ENCODE measurements at regions not wholly inside any gene's neighbourhood (a gene's known extent, or its start where the extent isn't known, plus 50 kb on each side); places are given as distances from the start of the nearest gene placed in this dataset.

DNA sequence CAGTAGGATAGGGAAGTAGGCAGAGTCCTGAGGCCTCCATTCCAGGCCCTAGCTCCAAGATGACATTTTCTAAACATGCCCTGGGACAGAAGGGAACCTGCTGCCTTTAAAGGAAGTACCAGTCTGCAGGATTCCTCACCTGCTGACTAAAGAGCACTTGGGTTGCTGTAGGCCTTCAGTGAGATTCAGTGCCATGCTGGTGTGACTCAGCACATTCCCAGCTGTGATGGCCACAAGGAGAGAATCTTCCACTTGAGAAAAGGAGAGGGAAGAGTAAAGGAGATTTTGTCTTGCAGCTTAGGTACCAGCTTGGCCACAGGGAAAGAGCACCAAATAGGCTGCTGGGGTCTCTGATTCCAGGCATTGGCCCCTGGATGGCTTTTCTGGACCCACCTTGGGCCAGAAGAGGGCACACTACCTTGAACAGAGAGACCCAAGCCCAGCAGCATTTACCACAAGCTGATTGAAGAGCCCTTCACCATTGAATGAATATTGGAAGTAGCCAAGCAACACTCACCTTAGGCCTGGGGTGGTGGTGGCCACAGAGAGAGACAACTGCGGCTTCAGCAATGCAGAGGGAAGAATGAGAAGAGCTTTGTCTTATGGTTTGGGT is 498.3 kb downstream of the KCNH5 start:
- no peak for DNase-seq (ENCODE audit: low read depth)

DNA sequence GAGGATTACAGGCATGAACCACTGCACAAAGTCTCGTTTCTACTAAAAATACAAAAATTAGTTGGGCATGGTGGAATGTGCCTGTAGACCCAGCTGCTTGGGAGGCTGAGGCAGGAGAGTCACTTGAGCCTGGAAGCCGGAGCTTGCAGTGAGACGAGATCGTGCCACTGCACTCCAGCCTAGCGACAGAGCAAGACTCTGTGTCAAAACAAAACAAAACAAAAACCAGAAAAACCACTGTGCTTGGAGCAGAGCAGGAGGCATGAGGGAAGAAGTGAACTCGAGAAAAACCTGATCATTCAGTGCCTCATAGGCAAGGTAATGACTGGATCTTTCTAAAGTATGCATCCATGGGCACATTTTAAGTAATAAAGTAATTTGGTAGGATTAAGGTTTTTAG is 487.8 kb downstream of the KCNH5 start:
- no peak for DNase-seq (ENCODE audit: low read depth)

DNA sequence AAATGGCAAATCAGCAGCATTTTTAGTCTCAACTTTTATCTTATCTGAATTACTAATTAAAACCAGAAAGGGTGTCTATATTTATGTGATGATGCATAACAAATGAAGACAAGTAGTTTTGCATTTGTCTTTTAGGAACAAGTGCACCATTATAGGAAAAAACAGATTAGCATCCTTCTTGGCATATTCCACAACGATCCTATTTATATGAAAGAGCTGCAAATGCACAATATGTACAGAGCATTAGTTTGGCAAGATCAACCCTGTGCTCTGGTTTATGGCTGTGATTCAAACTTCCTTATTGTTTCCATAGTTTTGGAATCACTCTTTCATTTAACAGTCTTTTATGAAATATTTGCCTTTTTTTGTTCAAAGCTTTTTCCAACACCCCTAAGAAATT is 486.8 kb downstream of the KCNH5 start:
- no peak for DNase-seq (ENCODE audit: low read depth)

- no peak for DNase-seq (ENCODE audit: low read depth)
Observed at GRCh38 chr14:62585247-62585646, 460.0 kb downstream of the KCNH5 start.

DNA sequence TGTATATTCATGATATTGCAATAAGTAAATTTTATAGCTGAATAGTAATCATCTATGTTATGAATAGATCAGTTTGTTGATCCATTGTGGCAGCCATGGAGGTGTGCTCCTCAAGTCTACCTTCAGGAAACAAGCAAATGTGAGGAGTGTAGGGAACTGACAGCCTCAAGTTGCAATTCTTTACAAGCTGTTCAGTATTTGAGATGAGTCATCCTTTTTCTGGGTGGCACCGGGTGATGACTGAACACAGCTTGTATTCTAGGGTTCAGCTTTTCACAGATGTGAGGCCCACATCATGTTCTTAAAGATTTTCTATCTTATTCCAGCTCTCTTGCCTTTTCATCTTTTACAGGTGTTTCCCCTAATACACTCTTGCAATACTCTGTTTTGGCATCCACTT is 452.4 kb downstream of the KCNH5 start:
- no peak for DNase-seq (ENCODE audit: low read depth)

GRCh38 chr14:62597143-62597542 is 448.1 kb downstream of the KCNH5 start:
- no peak for DNase-seq (ENCODE audit: low read depth)

DNA sequence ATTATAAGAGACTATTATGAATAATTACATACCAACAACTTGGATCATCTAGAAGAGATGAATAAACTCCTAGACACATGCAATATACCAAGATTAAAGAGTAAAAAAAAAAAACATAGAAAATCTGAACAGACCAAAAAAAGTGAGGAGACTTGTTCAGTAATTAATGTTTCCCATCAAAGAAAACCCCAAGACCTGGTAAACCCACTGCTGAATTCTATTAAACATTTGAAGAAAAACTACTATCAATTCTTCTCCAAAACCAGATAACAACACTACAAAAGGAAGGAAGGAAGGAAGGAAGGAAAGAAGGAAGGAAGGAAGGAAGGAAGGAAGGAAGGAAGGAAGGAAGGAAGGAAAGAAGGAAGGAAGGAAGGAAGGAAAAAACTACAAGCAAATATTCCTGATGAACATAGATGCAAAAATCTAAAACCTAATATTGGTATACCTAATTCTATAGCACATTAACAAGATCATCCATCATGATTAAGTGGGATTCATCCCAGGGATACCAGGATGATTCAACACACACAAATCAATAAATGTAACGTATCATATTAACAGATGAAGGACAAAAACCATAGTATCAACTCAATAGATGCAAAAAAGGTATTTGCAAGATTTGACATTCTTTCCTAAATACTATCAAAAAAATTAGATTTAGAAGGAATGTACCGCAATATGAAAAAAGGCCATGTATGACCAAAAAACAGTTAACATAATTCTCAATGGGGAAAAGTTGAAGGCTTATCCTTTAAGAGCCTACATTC is 445.5 kb downstream of the KCNH5 start:
- DNase-seq (ENCODE audit: low read depth) = no peak

DNA sequence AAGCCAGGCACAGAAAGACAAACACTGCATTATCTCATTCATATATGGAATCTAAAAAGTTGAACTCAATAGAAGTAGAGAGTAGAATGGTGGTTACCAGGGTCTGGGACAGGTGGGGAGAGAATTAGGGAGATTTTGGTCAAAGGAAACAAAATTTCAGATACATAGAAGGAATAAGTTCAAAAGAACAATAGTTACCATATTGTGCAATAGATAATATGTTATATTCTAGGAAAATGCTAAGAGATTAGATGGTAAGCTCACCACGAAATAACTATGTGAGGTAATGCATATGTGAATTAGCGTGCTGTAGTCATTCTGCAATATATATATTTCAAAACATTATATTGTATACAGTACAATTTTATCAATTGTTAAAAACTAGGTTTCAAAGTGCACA is 442.5 kb downstream of the KCNH5 start:
- no peak for DNase-seq (ENCODE audit: low read depth)

DNA sequence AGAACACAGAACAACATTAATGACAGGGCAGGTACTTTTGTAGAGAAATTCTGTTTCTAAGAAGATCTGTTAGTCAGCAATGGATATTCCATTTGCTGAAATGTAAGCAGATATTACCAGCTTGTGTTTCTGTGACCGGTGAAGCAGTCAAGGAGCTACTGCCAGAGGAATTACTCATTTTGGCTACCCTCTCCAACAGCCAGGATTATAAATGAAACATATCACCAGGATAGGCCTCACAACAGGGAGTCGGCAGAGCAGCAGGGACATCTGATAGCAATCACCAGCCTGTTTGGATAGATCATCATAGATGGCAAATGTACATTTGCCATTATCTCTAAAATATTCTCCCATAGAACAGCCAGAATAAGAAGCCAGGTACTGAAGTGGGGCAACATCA is 440.7 kb downstream of the KCNH5 start:
- DNase-seq (ENCODE audit: low read depth) = no peak

- DNase-seq (ENCODE audit: low read depth) = no peak
Observed at GRCh38 chr14:62614122-62614521, 431.1 kb downstream of the KCNH5 start.

- DNase-seq (ENCODE audit: low read depth) = no peak
Observed at GRCh38 chr14:62616668-62617067, 428.6 kb downstream of the KCNH5 start.

GRCh38 chr14:62626416-62626815 is 418.8 kb downstream of the KCNH5 start:
- no peak for DNase-seq (ENCODE audit: low read depth)

GRCh38 chr14:62629176-62629725 is 416.0 kb downstream of the KCNH5 start:
- DNase-seq (ENCODE audit: low read depth) = no peak

GRCh38 chr14:62631176-62631575 is 414.1 kb downstream of the KCNH5 start:
- DNase-seq (ENCODE audit: low read depth) = no peak

DNA sequence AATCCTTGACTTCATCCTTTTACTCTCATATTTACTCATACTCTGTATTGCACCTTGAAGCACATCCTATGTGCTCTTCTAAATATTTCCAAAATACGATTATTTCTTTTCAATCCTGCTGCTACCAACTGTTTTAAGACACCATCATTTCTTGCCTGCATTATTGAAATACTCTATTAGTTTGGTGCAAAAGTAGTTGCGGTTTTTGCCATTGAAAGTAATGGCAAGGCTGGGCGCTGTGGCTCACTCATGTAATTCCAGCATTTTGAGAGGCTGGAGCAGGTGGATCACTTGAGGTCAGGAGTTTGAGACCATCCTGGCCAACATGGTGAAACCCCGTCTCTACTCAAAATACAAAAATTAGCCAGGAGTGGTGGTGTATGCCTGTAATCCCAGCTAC is 412.5 kb downstream of the KCNH5 start:
- DNase-seq (ENCODE audit: low read depth) = no peak

DNA sequence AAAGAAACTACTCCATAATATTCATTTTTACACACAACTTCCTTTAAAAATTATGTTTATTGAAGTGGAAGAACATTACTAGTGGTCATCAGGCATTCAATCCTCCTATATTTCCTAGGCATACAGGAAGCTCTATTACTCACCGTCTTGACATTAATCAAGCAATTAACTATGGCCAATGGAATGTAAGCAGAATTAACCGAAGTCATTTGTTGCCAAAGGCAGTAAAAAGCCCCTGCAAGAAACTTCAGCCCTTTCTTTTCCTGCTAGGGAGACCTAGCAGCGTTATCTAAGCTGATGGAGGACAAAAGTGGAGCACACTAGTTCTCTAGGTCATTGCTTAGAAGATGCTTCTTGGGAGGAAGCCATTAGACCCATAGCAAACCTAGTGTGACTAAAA is 399.6 kb downstream of the KCNH5 start:
- DNase-seq (ENCODE audit: low read depth) = no peak
